ENCODE measurements at regions not wholly inside any gene's neighbourhood (a gene's known extent, or its start where the extent isn't known, plus 50 kb on each side); places are given as distances from the start of the nearest gene placed in this dataset.
"Not testable (repeated sequence)": the region's sequence is repeated elsewhere in the genome, so short reads cannot be mapped to it uniquely, and the experiment has no call there.

DNA sequence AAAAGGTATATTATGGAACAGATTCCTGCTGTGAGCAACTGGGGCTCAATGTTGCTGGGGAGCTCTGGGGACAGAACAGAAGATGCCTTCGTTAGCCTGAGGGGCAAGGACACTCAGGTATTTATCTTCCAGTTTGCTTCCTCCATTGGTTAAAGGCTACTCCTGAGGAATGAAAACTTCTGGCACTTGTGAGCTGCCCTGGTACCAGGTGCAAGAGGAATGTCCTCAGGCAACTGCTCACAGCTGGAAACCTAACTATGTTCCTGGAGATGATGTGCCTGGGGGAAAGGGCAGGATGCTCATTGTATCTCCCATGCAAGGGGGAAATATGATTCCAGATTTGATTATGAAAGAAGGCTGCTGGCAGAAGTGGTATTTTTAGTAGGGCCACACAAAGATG is 54.0 kb upstream of the BBX start:
- no peak for DNase-seq (ENCODE audit: low read depth in 2 of 2)

- DNase-seq (ENCODE audit: low read depth in 2 of 2) = not testable (repeated sequence)
Observed at GRCh38 chr3:107470496-107470895, 52.3 kb upstream of the BBX start.
